HG02759 (cell line): ENCODE measurements at regions not wholly inside any gene's neighbourhood (a gene's known extent, or its start where the extent isn't known, plus 50 kb on each side); places are given as distances from the start of the nearest gene placed in this dataset.

Experiments used
- ATAC-seq: cut with Tn5 transposase; IDR thresholded peaks from one replicate; pipeline ENCODE4 v1.9.1; 2021; ENCODE audit warnings: mild to moderate bottlenecking, moderate library complexity; ENCODE audit not compliant: unreplicated experiment

- no peak for ATAC-seq
Observed at GRCh38 chr13:34513526-34513925, 428.5 kb upstream of the NBEA start.

GRCh38 chr13:34515201-34515600 is 426.9 kb upstream of the NBEA start:
- ATAC-seq = no peak

GRCh38 chr13:34521171-34521570 is 420.9 kb upstream of the NBEA start:
- no peak for ATAC-seq

GRCh38 chr13:34522808-34523207 is 419.3 kb upstream of the NBEA start:
- ATAC-seq = no peak

- ATAC-seq = no peak
Observed at GRCh38 chr13:34523406-34523805, 418.7 kb upstream of the NBEA start.

GRCh38 chr13:34533941-34534340 is 408.1 kb upstream of the NBEA start:
- ATAC-seq = no peak

GRCh38 chr13:34542321-34542720 is 399.7 kb upstream of the NBEA start:
- ATAC-seq = no peak

GRCh38 chr13:34543836-34544235 is 398.2 kb upstream of the NBEA start:
- ATAC-seq = no peak

GRCh38 chr13:34545461-34545860 is 396.6 kb upstream of the NBEA start:
- no peak for ATAC-seq

- ATAC-seq = no peak
Observed at GRCh38 chr13:34546344-34547250, 395.5 kb upstream of the NBEA start.

- ATAC-seq = no peak
Observed at GRCh38 chr13:34547929-34548328, 394.1 kb upstream of the NBEA start.

GRCh38 chr13:34553376-34553775 is 388.7 kb upstream of the NBEA start:
- ATAC-seq = no peak

GRCh38 chr13:34555988-34556387 is 386.1 kb upstream of the NBEA start:
- no peak for ATAC-seq

- no peak for ATAC-seq
Observed at GRCh38 chr13:34561033-34561432, 381.0 kb upstream of the NBEA start.

- ATAC-seq = no peak
Observed at GRCh38 chr13:34567597-34567996, 374.5 kb upstream of the NBEA start.

- ATAC-seq = no peak
Observed at GRCh38 chr13:34570698-34571353, 371.2 kb upstream of the NBEA start.

- no peak for ATAC-seq
Observed at GRCh38 chr13:34571716-34572115, 370.4 kb upstream of the NBEA start.

GRCh38 chr13:34577051-34577450 is 365.0 kb upstream of the NBEA start:
- ATAC-seq = no peak

- ATAC-seq = no peak
Observed at GRCh38 chr13:34578471-34578870, 363.6 kb upstream of the NBEA start.

GRCh38 chr13:34578917-34579316 is 363.2 kb upstream of the NBEA start:
- no peak for ATAC-seq

GRCh38 chr13:34583181-34583580 is 358.9 kb upstream of the NBEA start:
- no peak for ATAC-seq

- no peak for ATAC-seq
Observed at GRCh38 chr13:34587576-34587975, 354.5 kb upstream of the NBEA start.
